ENCODE measurements at regions not wholly inside any gene's neighbourhood (a gene's known extent, or its start where the extent isn't known, plus 50 kb on each side); places are given as distances from the start of the nearest gene placed in this dataset.
"Not testable (repeated sequence)": the region's sequence is repeated elsewhere in the genome, so short reads cannot be mapped to it uniquely, and the experiment has no call there.

DNA sequence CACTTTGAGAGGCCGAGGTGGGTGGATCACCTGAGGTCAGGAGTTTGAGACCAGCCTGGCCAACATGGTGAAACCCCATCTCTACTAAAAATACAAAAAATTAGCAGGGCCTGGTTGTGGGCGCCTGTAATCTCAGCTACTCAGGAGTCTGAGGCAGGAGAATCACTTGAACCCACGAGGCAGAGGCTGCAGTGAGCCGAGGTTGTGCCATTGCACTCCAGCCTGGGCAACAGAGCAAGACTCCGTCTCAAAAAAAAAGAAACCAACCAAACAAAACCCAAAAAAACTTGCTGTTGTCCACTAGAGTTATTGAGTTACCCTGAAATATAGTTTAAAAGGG is 186.7 kb downstream of the GOLGA6L6 start:
- TF ChIP-seq, protein P1, sequence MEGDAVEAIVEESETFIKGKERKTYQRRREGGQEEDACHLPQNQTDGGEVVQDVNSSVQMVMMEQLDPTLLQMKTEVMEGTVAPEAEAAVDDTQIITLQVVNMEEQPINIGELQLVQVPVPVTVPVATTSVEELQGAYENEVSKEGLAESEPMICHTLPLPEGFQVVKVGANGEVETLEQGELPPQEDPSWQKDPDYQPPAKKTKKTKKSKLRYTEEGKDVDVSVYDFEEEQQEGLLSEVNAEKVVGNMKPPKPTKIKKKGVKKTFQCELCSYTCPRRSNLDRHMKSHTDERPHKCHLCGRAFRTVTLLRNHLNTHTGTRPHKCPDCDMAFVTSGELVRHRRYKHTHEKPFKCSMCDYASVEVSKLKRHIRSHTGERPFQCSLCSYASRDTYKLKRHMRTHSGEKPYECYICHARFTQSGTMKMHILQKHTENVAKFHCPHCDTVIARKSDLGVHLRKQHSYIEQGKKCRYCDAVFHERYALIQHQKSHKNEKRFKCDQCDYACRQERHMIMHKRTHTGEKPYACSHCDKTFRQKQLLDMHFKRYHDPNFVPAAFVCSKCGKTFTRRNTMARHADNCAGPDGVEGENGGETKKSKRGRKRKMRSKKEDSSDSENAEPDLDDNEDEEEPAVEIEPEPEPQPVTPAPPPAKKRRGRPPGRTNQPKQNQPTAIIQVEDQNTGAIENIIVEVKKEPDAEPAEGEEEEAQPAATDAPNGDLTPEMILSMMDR (IDR thresholded peaks at IDR 0.05; ENCODE audit: low read depth, low read length, missing input control) = not testable (repeated sequence)
- TF ChIP-seq, protein P2, sequence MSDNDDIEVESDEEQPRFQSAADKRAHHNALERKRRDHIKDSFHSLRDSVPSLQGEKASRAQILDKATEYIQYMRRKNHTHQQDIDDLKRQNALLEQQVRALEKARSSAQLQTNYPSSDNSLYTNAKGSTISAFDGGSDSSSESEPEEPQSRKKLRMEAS (IDR thresholded peaks at IDR 0.05) = not testable (repeated sequence)
- TF ChIP-seq RAD21 (IDR thresholded peaks at IDR 0.05) = not testable (repeated sequence)

Measured in liver (tissue), 3 donors.